Lung (tissue), 11 donors: ENCODE measurements at regions not wholly inside any gene's neighbourhood (a gene's known extent, or its start where the extent isn't known, plus 50 kb on each side); places are given as distances from the start of the nearest gene placed in this dataset.
"Not testable (repeated sequence)": the region's sequence is repeated elsewhere in the genome, so short reads cannot be mapped to it uniquely, and the experiment has no call there.

ENCODE experiments used
- ATAC-seq: fragments of 200-7000 bp; cut with Tn5 transposase; one replicate; pipeline ENCODE4 v1.9.1; 2020; ENCODE audit warnings: moderate number of reproducible peaks; ENCODE audit not compliant: insufficient read depth, low FRiP score
- DNase-seq, 3 donors: peaks; one replicate each; pipeline ENCODE4 v3.0.0-alpha.2; 2013 to 2017
- H3K27ac ChIP-seq, 2 donors: one replicate each; pipeline ENCODE4 v1.5.1; 2013; ENCODE audit warnings: mild to moderate bottlenecking in 2 of 2, moderate library complexity in 2 of 2, control low read depth in 1 of 2, inconsistent platforms in 1 of 2, low read depth in 1 of 2, low read length in 1 of 2
- H3K27me3 ChIP-seq, 3 donors: one replicate each; pipeline ENCODE4 v1.5.1; 2013; ENCODE audit warnings: low read length in 2 of 3; ENCODE audit not compliant: control insufficient read depth in 3 of 3, insufficient read depth in 3 of 3
- H3K36me3 ChIP-seq, 4 donors: one replicate each; pipeline ENCODE4 v1.5.1; 2013; ENCODE audit warnings: low read length in 4 of 4, mild to moderate bottlenecking in 1 of 4, moderate library complexity in 1 of 4; ENCODE audit not compliant: control insufficient read depth in 4 of 4, insufficient read depth in 4 of 4
- H3K4me1 ChIP-seq, 5 donors: one replicate each; pipeline ENCODE4 v1.5.1; 2013; ENCODE audit warnings: low read length in 5 of 5, mild to moderate bottlenecking in 2 of 5, moderate library complexity in 1 of 5; ENCODE audit not compliant: control insufficient read depth in 5 of 5, insufficient read depth in 5 of 5
- H3K4me3 ChIP-seq: one replicate; pipeline ENCODE4 v1.5.1; 2013; ENCODE audit warnings: mild to moderate bottlenecking, control low read depth, moderate library complexity
- H3K9ac ChIP-seq, 2 donors: one replicate each; pipeline ENCODE4 v1.5.1; 2013; ENCODE audit warnings: low read length in 2 of 2, control low read depth in 1 of 2; ENCODE audit not compliant: insufficient read depth in 1 of 2
- H3K9me3 ChIP-seq, 4 donors: one replicate each; pipeline ENCODE4 v1.5.1; 2013; ENCODE audit warnings: low read length in 3 of 4, mild to moderate bottlenecking in 1 of 4, moderate library complexity in 1 of 4; ENCODE audit not compliant: control insufficient read depth in 4 of 4, insufficient read depth in 3 of 4
- WGBS, 2 donors: extraction: QIAGEN DNeasy Blood & Tissue Kit; methylation state at CpG; one replicate each; pipeline ENCODE4 v1.1.7; 2013; 5-methylcytosine and 5-hydroxymethylcytosine counted together
- TF ChIP-seq, protein P1 (sequence below): IDR thresholded peaks from 2 replicates; pipeline ENCODE4 v1.5.1; 2012; ENCODE audit warnings: mild to moderate bottlenecking; ENCODE audit errors: control extremely low read depth, extremely low read depth
- donor health status: control.
- donor health status: control.
- donor health status: Bipolar disorder and iron deficiency.
- donor health status: healthy.
- donor health status: DM: yes; HTN: yes; CAD: no.

DNA sequence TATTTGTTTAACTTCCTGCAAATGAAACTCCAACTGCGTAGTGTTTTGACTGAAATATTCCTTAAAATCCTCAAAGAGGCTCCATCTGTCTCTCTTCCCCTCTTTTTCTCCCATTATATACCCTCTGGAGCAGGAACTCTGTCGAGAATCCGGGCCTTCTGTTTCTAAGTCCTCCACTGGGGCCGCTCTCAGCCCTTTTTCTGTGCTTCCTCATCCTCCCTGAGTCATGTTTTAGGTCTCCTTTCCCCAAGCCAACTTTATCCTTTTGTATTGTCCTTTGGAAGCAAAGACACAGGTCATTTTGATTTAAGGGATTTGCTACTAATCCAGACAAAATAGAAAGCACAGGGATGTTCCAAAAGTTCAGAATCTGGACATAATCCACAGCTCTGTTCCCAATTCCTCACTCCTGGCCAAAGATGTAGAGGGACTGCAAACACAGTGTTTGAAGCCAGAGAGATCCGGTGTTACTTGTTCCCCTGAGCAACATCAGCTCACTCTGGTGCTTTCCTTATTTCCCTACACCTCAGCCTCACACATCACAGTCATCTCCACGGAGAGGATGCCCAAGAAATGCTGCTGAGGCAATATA is 131.0 kb upstream of the KLF3 start:
- H3K27me3 ChIP-seq, result no peaks in the 10 kb centered on the region
- H3K27ac ChIP-seq, result no peak overlapping the region
- ATAC-seq, result no peak
- H3K36me3 ChIP-seq, result no peaks in the 10 kb centered on the region
- H3K4me3 ChIP-seq, result no peak overlapping the region
- TF ChIP-seq, protein P1, sequence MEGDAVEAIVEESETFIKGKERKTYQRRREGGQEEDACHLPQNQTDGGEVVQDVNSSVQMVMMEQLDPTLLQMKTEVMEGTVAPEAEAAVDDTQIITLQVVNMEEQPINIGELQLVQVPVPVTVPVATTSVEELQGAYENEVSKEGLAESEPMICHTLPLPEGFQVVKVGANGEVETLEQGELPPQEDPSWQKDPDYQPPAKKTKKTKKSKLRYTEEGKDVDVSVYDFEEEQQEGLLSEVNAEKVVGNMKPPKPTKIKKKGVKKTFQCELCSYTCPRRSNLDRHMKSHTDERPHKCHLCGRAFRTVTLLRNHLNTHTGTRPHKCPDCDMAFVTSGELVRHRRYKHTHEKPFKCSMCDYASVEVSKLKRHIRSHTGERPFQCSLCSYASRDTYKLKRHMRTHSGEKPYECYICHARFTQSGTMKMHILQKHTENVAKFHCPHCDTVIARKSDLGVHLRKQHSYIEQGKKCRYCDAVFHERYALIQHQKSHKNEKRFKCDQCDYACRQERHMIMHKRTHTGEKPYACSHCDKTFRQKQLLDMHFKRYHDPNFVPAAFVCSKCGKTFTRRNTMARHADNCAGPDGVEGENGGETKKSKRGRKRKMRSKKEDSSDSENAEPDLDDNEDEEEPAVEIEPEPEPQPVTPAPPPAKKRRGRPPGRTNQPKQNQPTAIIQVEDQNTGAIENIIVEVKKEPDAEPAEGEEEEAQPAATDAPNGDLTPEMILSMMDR, result no peak
- no peak overlapping the region for H3K9ac ChIP-seq
- H3K4me1 ChIP-seq, result peaks cover 0 to 10% (median 5%) of the 10 kb centered on the region in 5 donors
- DNase-seq, result no peak
- 76 to 77% methylated on average over 6 of the region's 6 CpGs for WGBS, 2 donors
- H3K9me3 ChIP-seq, result no peaks in the 10 kb centered on the region

DNA sequence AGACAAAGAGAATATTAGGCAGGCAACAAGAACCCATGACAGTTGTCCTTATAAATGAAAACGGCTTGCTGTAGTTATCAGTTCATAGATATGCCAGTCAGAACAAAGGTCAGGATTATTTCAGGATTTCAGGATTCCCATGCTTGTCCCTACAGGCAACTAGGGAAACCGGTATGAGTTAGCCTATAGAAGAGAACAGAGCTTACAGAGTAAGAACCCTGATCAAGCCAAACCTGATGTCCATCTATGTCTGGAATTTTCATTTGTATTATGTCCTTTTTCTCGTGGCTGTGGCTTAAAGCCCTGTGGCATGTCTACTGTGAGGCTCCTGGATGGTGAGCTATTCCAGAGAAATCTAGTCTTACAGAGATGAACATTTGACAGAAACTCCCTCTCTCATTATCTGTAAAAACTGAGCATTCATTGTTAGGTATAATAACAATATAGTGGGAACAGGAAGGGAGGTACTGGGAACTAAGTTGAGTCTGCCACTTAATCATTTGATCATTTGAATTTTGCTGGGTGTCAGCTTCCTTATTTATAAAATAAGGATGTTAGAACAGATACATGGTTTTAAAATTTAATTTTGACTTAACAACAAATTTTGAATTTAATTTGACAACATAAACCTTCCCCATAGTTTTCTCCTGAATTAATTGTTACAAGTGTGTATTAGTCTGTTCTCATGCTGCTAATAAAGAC is 129.5 kb upstream of the KLF3 start:
- Histone ChIP-seq H3K9me3 (no peaks in the 10 kb centered on the region), H3K36me3 (no peaks in the 10 kb centered on the region), H3K4me3 (no peak overlapping the region), H3K27ac (no peak overlapping the region), H3K27me3 (no peaks in the 10 kb centered on the region), H3K9ac (no peak overlapping the region), H3K4me1 (peaks cover 0 to 10% (median 3%) of the 10 kb centered on the region in 5 donors)
- ATAC-seq, result no peak
- TF ChIP-seq, protein P1, result no peak
- 64 to 73% methylated on average over 3 of the region's 3 CpGs for WGBS, 2 donors
- DNase-seq, result no peak

DNA sequence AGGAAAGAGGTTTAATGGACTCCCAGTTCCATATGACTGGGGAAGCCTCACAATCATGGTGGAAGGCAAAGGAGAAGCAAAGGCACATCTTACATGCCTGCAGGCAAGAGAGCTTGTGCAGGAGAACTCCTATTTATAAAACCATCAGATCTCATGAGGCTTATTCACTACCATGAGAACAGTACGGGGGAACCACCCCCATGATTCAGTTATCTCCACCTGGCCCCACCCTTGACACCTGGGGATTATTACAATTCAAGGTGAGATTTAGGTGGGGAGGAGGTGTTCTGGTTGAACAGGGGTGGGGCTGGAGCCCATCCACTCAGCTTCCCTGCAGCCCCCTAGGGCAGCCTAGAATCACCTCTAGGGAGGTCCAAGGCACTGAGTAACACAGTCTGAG is 128.9 kb upstream of the KLF3 start:
- not testable (repeated sequence) for H3K9ac ChIP-seq, ATAC-seq, H3K36me3 ChIP-seq, H3K9me3 ChIP-seq, H3K4me3 ChIP-seq, H3K27ac ChIP-seq, DNase-seq, H3K27me3 ChIP-seq
- H3K4me1 ChIP-seq, result peaks cover 0 to 10% (median 0%) of the 10 kb centered on the region in 5 donors
- WGBS, 2 donors, result 90 to 96% methylated on average over 1 of the region's 1 CpG

DNA sequence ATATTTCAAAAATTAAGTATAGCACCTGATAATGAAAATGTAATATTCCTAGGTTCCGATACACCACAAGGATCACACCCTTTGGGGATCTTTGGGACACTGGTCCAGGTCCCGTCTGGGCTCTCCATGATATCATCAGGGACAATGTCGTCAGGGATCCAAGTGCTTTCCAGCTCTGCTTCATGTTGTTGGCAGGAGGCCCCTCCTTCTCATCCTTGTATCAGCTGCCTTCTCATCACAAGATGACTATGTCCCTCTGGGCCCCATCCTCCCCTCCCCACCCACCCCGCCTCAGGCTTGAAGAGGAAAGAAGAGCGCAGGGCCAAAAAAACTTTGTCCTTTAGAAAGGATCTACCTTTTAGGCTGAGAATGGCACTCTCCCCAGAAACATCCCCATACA is 128.3 kb upstream of the KLF3 start:
- no peaks in the 10 kb centered on the region for H3K27me3 ChIP-seq
- TF ChIP-seq, protein P1, result no peak

More for the DNA sequence above, 128.3 kb upstream of the KLF3 start:
- Histone ChIP-seq H3K4me1 (peaks cover 0 to 10% (median 0%) of the 10 kb centered on the region in 5 donors), H3K9ac (no peak overlapping the region), H3K36me3 (no peaks in the 10 kb centered on the region), H3K4me3 (no peak overlapping the region), H3K27ac (no peak overlapping the region), H3K9me3 (no peaks in the 10 kb centered on the region)
- ATAC-seq, result no peak
- no peak for DNase-seq
- 93 to 97% methylated on average over 5 of the region's 5 CpGs for WGBS, 2 donors
